PC-9 (cell line): ENCODE measurements at regions not wholly inside any gene's neighbourhood (a gene's known extent, or its start where the extent isn't known, plus 50 kb on each side); places are given as distances from the start of the nearest gene placed in this dataset.

Experiments
- BruUV-seq: library from RNA; stranded (reverse); fragments of 400-500 nt; replicated peaks from 2 replicates; lab custom pipeline; 2021; lab: Mats Ljungman, UMichigan
- CTCF ChIA-PET: fragments of 300-600 bp; sonication (Branson Sonifier 250); formaldehyde crosslinking; loops from one replicate; lab custom pipeline; 2022; ENCODE audit warnings: antibody characterized with exemption; lab: Charles Lee
- POLR2A ChIA-PET: fragments of 300-600 bp; sonication (Branson Sonifier 250); formaldehyde crosslinking; loops from one replicate; lab custom pipeline; 2022; ENCODE audit warnings: antibody characterized with exemption; ENCODE audit not compliant: unreplicated experiment; lab: Charles Lee
- DNase-seq, 2 experiments: peaks; one replicate each; pipeline versions ENCODE4 v3.0.0 to v3.0.0-alpha.2; 2015 to 2022; ENCODE audit warnings: mixed read lengths in 1 of 2
- H2AFZ ChIP-seq: fragments of 200-600 bp; sonication (generic); 2 replicates; pipeline ENCODE4 v1.8.1; 2017; ENCODE audit warnings: antibody characterized with exemption
- H3F3A ChIP-seq: fragments of 200-600 bp; sonication (generic); 2 replicates; pipeline ENCODE4 v1.8.1; 2017; ENCODE audit warnings: antibody characterized with exemption, mild to moderate bottlenecking, low read depth; ENCODE audit not compliant: insufficient read depth
- H3K27ac ChIP-seq: fragments of 200-600 bp; sonication (generic); 2 replicates; pipeline ENCODE4 v1.6.1; 2016; ENCODE audit warnings: mixed run types
- H3K27me3 ChIP-seq: fragments of 200-600 bp; sonication (generic); 2 replicates; pipeline ENCODE4 v1.6.1; 2016; ENCODE audit warnings: low read depth, mixed run types; ENCODE audit not compliant: insufficient read depth
- H3K36me3 ChIP-seq: fragments of 200-600 bp; sonication (generic); 2 replicates; pipeline ENCODE4 v1.6.1; 2016; ENCODE audit warnings: low read depth, mixed run types
- H3K4me1 ChIP-seq: fragments of 200-600 bp; sonication (generic); replicated peaks from 2 replicates; pipeline ENCODE4 v1.6.1; 2016; ENCODE audit warnings: mixed run types; ENCODE audit not compliant: insufficient read depth
- H3K4me2 ChIP-seq: fragments of 200-600 bp; sonication (generic); 2 replicates; pipeline ENCODE4 v1.6.1; 2017; ENCODE audit warnings: mixed run types
- H3K4me3 ChIP-seq: fragments of 200-600 bp; sonication (generic); 2 replicates; pipeline ENCODE4 v1.6.1; 2016; ENCODE audit warnings: mixed run types
- H3K79me2 ChIP-seq: fragments of 200-600 bp; sonication (generic); 2 replicates; pipeline ENCODE4 v1.6.1; 2017; ENCODE audit warnings: low read depth, mixed run types
- H3K9me2 ChIP-seq: fragments of 200-600 bp; sonication (generic); 2 replicates; pipeline ENCODE4 v1.8.1; 2017; ENCODE audit warnings: mild to moderate bottlenecking; ENCODE audit not compliant: insufficient read depth
- H3K9me3 ChIP-seq: fragments of 200-600 bp; sonication (generic); 2 replicates; pipeline ENCODE4 v1.8.1; 2016; ENCODE audit warnings: low read depth; ENCODE audit not compliant: insufficient read depth
- H4K20me1 ChIP-seq: fragments of 200-600 bp; sonication (generic); 2 replicates; pipeline ENCODE4 v1.8.1; 2017; ENCODE audit not compliant: insufficient read depth
- EZH2 ChIP-seq: fragments of 200-600 bp; sonication (generic); IDR thresholded peaks from 2 replicates; pipeline ENCODE4 v1.8.0; 2017; ENCODE audit warnings: antibody characterized with exemption, low read depth
- intact Hi-C: fragments of 100-400 bp; cut with micrococcal nuclease; formaldehyde crosslinking; loops from one replicate; pipeline ENCODE4 v1.10.0; 2022; ENCODE audit not compliant: unreplicated experiment
- TF ChIP-seq, protein P1 (sequence below): fragments of 200-600 bp; sonication (generic); conservative IDR thresholded peaks from 2 replicates; pipeline ENCODE4 v1.6.1; 2017; ENCODE audit warnings: mixed run types, antibody characterized with exemption, mild to moderate bottlenecking, moderate library complexity

GRCh38 chr13:44142941-44143665 lies 230.5 kb upstream of the SERP2 start:
- TF ChIP-seq, protein P1, sequence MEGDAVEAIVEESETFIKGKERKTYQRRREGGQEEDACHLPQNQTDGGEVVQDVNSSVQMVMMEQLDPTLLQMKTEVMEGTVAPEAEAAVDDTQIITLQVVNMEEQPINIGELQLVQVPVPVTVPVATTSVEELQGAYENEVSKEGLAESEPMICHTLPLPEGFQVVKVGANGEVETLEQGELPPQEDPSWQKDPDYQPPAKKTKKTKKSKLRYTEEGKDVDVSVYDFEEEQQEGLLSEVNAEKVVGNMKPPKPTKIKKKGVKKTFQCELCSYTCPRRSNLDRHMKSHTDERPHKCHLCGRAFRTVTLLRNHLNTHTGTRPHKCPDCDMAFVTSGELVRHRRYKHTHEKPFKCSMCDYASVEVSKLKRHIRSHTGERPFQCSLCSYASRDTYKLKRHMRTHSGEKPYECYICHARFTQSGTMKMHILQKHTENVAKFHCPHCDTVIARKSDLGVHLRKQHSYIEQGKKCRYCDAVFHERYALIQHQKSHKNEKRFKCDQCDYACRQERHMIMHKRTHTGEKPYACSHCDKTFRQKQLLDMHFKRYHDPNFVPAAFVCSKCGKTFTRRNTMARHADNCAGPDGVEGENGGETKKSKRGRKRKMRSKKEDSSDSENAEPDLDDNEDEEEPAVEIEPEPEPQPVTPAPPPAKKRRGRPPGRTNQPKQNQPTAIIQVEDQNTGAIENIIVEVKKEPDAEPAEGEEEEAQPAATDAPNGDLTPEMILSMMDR, result no peak
- no peak for TF ChIP-seq EZH2
- H3K79me2 ChIP-seq, result no peaks in the 10 kb centered on the region
- DNase-seq, result peak; percentile 24 to 82
- peak overlapping the region; percentile 95 for H3K27ac ChIP-seq
- peak overlapping the region; percentile 63 for H3K4me3 ChIP-seq
- no peaks in the 10 kb centered on the region for H3K9me2 ChIP-seq
- BruUV-seq, result no TSS peak
- peak overlapping the region; percentile 81 for H3K4me2 ChIP-seq
- H3K27me3 ChIP-seq, result no peaks in the 10 kb centered on the region
- H3K4me1 ChIP-seq, result peaks cover 20% of the 10 kb centered on the region
- H3F3A ChIP-seq, result peaks cover 27% of the 10 kb centered on the region; the same call in 1 of the 2 replicates
- H4K20me1 ChIP-seq, result no peaks in the 10 kb centered on the region
- H2AFZ ChIP-seq, result no peak overlapping the region; the same call in 1 of the 2 replicates
- POLR2A ChIA-PET, result interaction anchor here (0.6 to 0.7 kb wide), 3 partner anchors 8 to 65 kb away, joined by 3 to 5 read pairs (median 3); no protein-coding TSS in a partner anchor
- intact Hi-C loops, result loop anchor here (1.0 to 5.0 kb wide), 7 partner anchors 36 to 294 kb away; no protein-coding TSS in a partner anchor
- no peaks in the 10 kb centered on the region for H3K36me3 ChIP-seq
- CTCF ChIA-PET, result no interaction called here
- H3K9me3 ChIP-seq, result no peaks in the 10 kb centered on the region

GRCh38 chr13:44146138-44146537 lies 227.5 kb upstream of the SERP2 start:
- Histone ChIP-seq H3K9me3 (no peaks in the 10 kb centered on the region), H3F3A (peaks cover 19% of the 10 kb centered on the region; the same call in 1 of the 2 replicates), H3K4me1 (peaks cover 12% of the 10 kb centered on the region), H2AFZ (no peak overlapping the region), H3K9me2 (no peaks in the 10 kb centered on the region), H3K4me2 (no peak overlapping the region), H3K27ac (no peak overlapping the region), H3K27me3 (no peaks in the 10 kb centered on the region), H4K20me1 (no peaks in the 10 kb centered on the region), H3K36me3 (no peaks in the 10 kb centered on the region), H3K79me2 (no peaks in the 10 kb centered on the region), H3K4me3 (no peak overlapping the region)
- ChIA-PET POLR2A (no interaction called here), CTCF (no interaction called here)
- no peak for DNase-seq
- intact Hi-C loops, result no loop called here
- TF ChIP-seq, protein P1, result no peak
- TF ChIP-seq EZH2, result no peak
- BruUV-seq, result no TSS peak

GRCh38 chr13:44147233-44147632 lies 226.4 kb upstream of the SERP2 start:
- intact Hi-C loops, result no loop called here
- POLR2A ChIA-PET, result no interaction called here
- BruUV-seq, result no TSS peak

More at GRCh38 chr13:44147233-44147632, 226.4 kb upstream of the SERP2 start:
- Histone ChIP-seq H2AFZ (no peak overlapping the region), H3K79me2 (no peaks in the 10 kb centered on the region), H3K9me3 (no peaks in the 10 kb centered on the region), H3K4me2 (no peak overlapping the region), H3K4me3 (no peak overlapping the region), H3K27me3 (no peaks in the 10 kb centered on the region), H4K20me1 (no peaks in the 10 kb centered on the region), H3K27ac (no peak overlapping the region), H3K4me1 (peaks cover 9% of the 10 kb centered on the region), H3F3A (peaks cover 15% of the 10 kb centered on the region; the same call in 1 of the 2 replicates), H3K36me3 (no peaks in the 10 kb centered on the region), H3K9me2 (no peaks in the 10 kb centered on the region)
- CTCF ChIA-PET, result no interaction called here
- TF ChIP-seq EZH2, result no peak
- TF ChIP-seq, protein P1, result no peak
- DNase-seq, result no peak
